GM12878 (cell line): ENCODE measurements at regions not wholly inside any gene's neighbourhood (a gene's known extent, or its start where the extent isn't known, plus 50 kb on each side); places are given as distances from the start of the nearest gene placed in this dataset.

Experiments
- BHLHE40 ChIP-seq, 2 experiments: fragments of 450-650 bp in 1 of 2; IDR thresholded peaks; 2 replicates each; pipeline ENCODE4 v1.6.1; 2011 to 2017; ENCODE audit warnings: low read depth in 2 of 2, borderline replicate concordance in 1 of 2, improper control_type of control experiment in 1 of 2, low read length in 1 of 2, mild to moderate bottlenecking in 1 of 2
- BRCA1 ChIP-seq: IDR thresholded peaks from 2 replicates; pipeline ENCODE4 v1.6.1; 2011; ENCODE audit warnings: low read depth, low read length, improper control_type of control experiment
- CHD1 ChIP-seq: IDR thresholded peaks from 2 replicates; pipeline ENCODE4 v1.6.1; 2012; ENCODE audit warnings: low read depth, low read length, improper control_type of control experiment
- EP300 ChIP-seq, 2 experiments: fragments of 150-350 bp in 1 of 2; IDR thresholded peaks; 2 replicates each; pipeline ENCODE4 v1.6.1; 2011 to 2012; ENCODE audit warnings: low read depth in 2 of 2, low read length in 2 of 2, borderline replicate concordance in 1 of 2, improper control_type of control experiment in 1 of 2, inconsistent platforms in 1 of 2; ENCODE audit not compliant: control insufficient read depth in 1 of 2
- ETV6 ChIP-seq, 2 experiments: fragments of 450-650 bp in 1 of 2; IDR thresholded peaks in 1 of 2; conservative IDR thresholded peaks in 1 of 2; 2 replicates each; pipeline ENCODE4 v1.6.1; 2014; ENCODE audit warnings: antibody characterized with exemption in 1 of 2, borderline replicate concordance in 1 of 2, low read depth in 1 of 2, mild to moderate bottlenecking in 1 of 2, moderate library complexity in 1 of 2
- HDAC2 ChIP-seq: fragments of 200-600 bp; sonication (generic); IDR thresholded peaks from 2 replicates; pipeline ENCODE4 v1.6.1; 2017
- MEF2A ChIP-seq: IDR thresholded peaks from 2 replicates; pipeline ENCODE4 v1.6.1; 2011; ENCODE audit warnings: low read depth, mild to moderate bottlenecking, low read length, moderate library complexity; ENCODE audit not compliant: insufficient read depth
- RAD21 ChIP-seq: IDR thresholded peaks from 2 replicates; pipeline ENCODE4 v1.6.1; 2011; ENCODE audit warnings: mild to moderate bottlenecking, low read depth, low read length, moderate library complexity; ENCODE audit not compliant: insufficient read depth
- ZNF274 ChIP-seq: IDR thresholded peaks from one replicate; pipeline ENCODE4 v1.8.0; 2011; ENCODE audit not compliant: insufficient read length, insufficient read depth
- ZZZ3 ChIP-seq: IDR thresholded peaks from 2 replicates; pipeline ENCODE4 v1.6.1; 2011; ENCODE audit warnings: low read depth; ENCODE audit not compliant: control insufficient read depth, insufficient read length
- TF ChIP-seq, protein P1 (sequence below), 3 experiments: IDR thresholded peaks in 2 of 3; conservative IDR thresholded peaks in 1 of 3; 2 replicates each; pipeline ENCODE4 v1.5.1; 2011; ENCODE audit warnings: low read depth in 3 of 3, low read length in 3 of 3, mild to moderate bottlenecking in 3 of 3, control low read depth in 2 of 3, moderate library complexity in 2 of 3, inconsistent platforms in 1 of 3, mixed read lengths in 1 of 3; ENCODE audit not compliant: control insufficient read depth in 2 of 3, insufficient read depth in 1 of 3; ENCODE audit errors: extremely low read depth in 1 of 3
- TF ChIP-seq, protein P2 (sequence below): fragments of 450-650 bp; IDR thresholded peaks from 2 replicates; pipeline ENCODE4 v1.6.1; 2016; ENCODE audit warnings: mild to moderate bottlenecking
- TF ChIP-seq, protein P3 (sequence below): fragments of 450-650 bp; IDR thresholded peaks from 2 replicates; pipeline ENCODE4 v1.6.1; 2014; ENCODE audit warnings: mild to moderate bottlenecking
- TF ChIP-seq, protein P4 (sequence below): fragments of 450-650 bp; IDR thresholded peaks from 2 replicates; pipeline ENCODE4 v1.6.1; 2017; ENCODE audit warnings: mild to moderate bottlenecking, low read depth, inconsistent platforms; ENCODE audit not compliant: poor library complexity, severe bottlenecking

GRCh38 chr7:142488842-142489241 is 231.0 kb upstream of the PRSS58 start:
- TF ChIP-seq HDAC2 (no peak), BHLHE40 (IDR thresholded peaks at IDR 0.05; ENCODE audit: borderline replicate concordance in 1 of 2, low read depth in 2 of 2, low read length in 1 of 2) (no peak), MEF2A (no peak), CHD1 (no peak), BRCA1 (no peak), ETV6 (conservative IDR thresholded peaks at IDR 0.05 in 1 of 2, IDR thresholded peaks at IDR 0.05 in 1 of 2; ENCODE audit: borderline replicate concordance in 1 of 2, low read depth in 1 of 2) (no peak), RAD21 (no peak), ZNF274 (no peak), EP300 (IDR thresholded peaks at IDR 0.05; ENCODE audit: borderline replicate concordance in 1 of 2, control insufficient read depth in 1 of 2, low read depth in 2 of 2, low read length in 2 of 2) (no peak), ZZZ3 (no peak)
- TF ChIP-seq, protein P1, sequence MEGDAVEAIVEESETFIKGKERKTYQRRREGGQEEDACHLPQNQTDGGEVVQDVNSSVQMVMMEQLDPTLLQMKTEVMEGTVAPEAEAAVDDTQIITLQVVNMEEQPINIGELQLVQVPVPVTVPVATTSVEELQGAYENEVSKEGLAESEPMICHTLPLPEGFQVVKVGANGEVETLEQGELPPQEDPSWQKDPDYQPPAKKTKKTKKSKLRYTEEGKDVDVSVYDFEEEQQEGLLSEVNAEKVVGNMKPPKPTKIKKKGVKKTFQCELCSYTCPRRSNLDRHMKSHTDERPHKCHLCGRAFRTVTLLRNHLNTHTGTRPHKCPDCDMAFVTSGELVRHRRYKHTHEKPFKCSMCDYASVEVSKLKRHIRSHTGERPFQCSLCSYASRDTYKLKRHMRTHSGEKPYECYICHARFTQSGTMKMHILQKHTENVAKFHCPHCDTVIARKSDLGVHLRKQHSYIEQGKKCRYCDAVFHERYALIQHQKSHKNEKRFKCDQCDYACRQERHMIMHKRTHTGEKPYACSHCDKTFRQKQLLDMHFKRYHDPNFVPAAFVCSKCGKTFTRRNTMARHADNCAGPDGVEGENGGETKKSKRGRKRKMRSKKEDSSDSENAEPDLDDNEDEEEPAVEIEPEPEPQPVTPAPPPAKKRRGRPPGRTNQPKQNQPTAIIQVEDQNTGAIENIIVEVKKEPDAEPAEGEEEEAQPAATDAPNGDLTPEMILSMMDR (IDR thresholded peaks at IDR 0.05 in 2 of 3, conservative IDR thresholded peaks at IDR 0.05 in 1 of 3; ENCODE audit: control insufficient read depth in 2 of 3, extremely low read depth in 1 of 3, insufficient read depth in 1 of 3, low read depth in 3 of 3, low read length in 3 of 3), result no peak
- TF ChIP-seq, protein P2, sequence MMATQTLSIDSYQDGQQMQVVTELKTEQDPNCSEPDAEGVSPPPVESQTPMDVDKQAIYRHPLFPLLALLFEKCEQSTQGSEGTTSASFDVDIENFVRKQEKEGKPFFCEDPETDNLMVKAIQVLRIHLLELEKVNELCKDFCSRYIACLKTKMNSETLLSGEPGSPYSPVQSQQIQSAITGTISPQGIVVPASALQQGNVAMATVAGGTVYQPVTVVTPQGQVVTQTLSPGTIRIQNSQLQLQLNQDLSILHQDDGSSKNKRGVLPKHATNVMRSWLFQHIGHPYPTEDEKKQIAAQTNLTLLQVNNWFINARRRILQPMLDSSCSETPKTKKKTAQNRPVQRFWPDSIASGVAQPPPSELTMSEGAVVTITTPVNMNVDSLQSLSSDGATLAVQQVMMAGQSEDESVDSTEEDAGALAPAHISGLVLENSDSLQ, result no peak
- TF ChIP-seq, protein P3, sequence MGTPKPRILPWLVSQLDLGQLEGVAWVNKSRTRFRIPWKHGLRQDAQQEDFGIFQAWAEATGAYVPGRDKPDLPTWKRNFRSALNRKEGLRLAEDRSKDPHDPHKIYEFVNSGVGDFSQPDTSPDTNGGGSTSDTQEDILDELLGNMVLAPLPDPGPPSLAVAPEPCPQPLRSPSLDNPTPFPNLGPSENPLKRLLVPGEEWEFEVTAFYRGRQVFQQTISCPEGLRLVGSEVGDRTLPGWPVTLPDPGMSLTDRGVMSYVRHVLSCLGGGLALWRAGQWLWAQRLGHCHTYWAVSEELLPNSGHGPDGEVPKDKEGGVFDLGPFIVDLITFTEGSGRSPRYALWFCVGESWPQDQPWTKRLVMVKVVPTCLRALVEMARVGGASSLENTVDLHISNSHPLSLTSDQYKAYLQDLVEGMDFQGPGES, result no peak
- TF ChIP-seq, protein P4, sequence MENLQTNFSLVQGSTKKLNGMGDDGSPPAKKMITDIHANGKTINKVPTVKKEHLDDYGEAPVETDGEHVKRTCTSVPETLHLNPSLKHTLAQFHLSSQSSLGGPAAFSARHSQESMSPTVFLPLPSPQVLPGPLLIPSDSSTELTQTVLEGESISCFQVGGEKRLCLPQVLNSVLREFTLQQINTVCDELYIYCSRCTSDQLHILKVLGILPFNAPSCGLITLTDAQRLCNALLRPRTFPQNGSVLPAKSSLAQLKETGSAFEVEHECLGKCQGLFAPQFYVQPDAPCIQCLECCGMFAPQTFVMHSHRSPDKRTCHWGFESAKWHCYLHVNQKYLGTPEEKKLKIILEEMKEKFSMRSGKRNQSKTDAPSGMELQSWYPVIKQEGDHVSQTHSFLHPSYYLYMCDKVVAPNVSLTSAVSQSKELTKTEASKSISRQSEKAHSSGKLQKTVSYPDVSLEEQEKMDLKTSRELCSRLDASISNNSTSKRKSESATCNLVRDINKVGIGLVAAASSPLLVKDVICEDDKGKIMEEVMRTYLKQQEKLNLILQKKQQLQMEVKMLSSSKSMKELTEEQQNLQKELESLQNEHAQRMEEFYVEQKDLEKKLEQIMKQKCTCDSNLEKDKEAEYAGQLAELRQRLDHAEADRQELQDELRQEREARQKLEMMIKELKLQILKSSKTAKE, result no peak
